GM21737 (cell line): ENCODE measurements at regions not wholly inside any gene's neighbourhood (a gene's known extent, or its start where the extent isn't known, plus 50 kb on each side); places are given as distances from the start of the nearest gene placed in this dataset.

ENCODE experiments used
- ATAC-seq: cut with Tn5 transposase; IDR thresholded peaks from one replicate; pipeline ENCODE4 v1.9.1; 2021; ENCODE audit warnings: mild to moderate bottlenecking, moderate library complexity; ENCODE audit not compliant: unreplicated experiment

GRCh38 chr14:53810221-53810620 is 146.4 kb downstream of the BMP4 start:
- ATAC-seq: no peak

GRCh38 chr14:53808042-53808441 is 148.6 kb downstream of the BMP4 start:
- no peak for ATAC-seq

- no peak for ATAC-seq
Measured at GRCh38 chr14:53807542-53807941, 149.1 kb downstream of the BMP4 start.

GRCh38 chr14:53807108-53807507 is 149.5 kb downstream of the BMP4 start:
- ATAC-seq: no peak

- no peak for ATAC-seq
Measured at GRCh38 chr14:53796734-53797133, 159.9 kb downstream of the BMP4 start.

GRCh38 chr14:53793790-53794505 is 162.7 kb downstream of the BMP4 start:
- no peak for ATAC-seq

GRCh38 chr14:53792909-53793308 is 163.7 kb downstream of the BMP4 start:
- ATAC-seq: no peak

GRCh38 chr14:53790731-53791500 is 165.7 kb downstream of the BMP4 start:
- ATAC-seq: no peak

- ATAC-seq: no peak
Measured at GRCh38 chr14:53788566-53788965, 168.1 kb downstream of the BMP4 start.

- ATAC-seq: no peak
Measured at GRCh38 chr14:53786045-53786444, 170.6 kb downstream of the BMP4 start.

- ATAC-seq: no peak
Measured at GRCh38 chr14:53784688-53785087, 171.9 kb downstream of the BMP4 start.

- no peak for ATAC-seq
Measured at GRCh38 chr14:53783256-53783655, 173.4 kb downstream of the BMP4 start.

GRCh38 chr14:53780051-53780555 is 176.5 kb downstream of the BMP4 start:
- ATAC-seq: no peak

GRCh38 chr14:53779301-53779700 is 177.3 kb downstream of the BMP4 start:
- ATAC-seq: no peak

- no peak for ATAC-seq
Measured at GRCh38 chr14:53778263-53778662, 178.4 kb downstream of the BMP4 start.

GRCh38 chr14:53772936-53773335 is 183.7 kb downstream of the BMP4 start:
- ATAC-seq: no peak

GRCh38 chr14:53767566-53767965 is 189.1 kb downstream of the BMP4 start:
- no peak for ATAC-seq

GRCh38 chr14:53766601-53767000 is 190.0 kb downstream of the BMP4 start:
- no peak for ATAC-seq

- ATAC-seq: no peak
Measured at GRCh38 chr14:53766106-53766505, 190.5 kb downstream of the BMP4 start.

- ATAC-seq: no peak
Measured at GRCh38 chr14:53764846-53765245, 191.8 kb downstream of the BMP4 start.

- no peak for ATAC-seq
Measured at GRCh38 chr14:53758141-53758540, 198.5 kb downstream of the BMP4 start.

GRCh38 chr14:53757732-53758131 is 198.9 kb downstream of the BMP4 start:
- ATAC-seq: no peak
